RPMI8226 (cell line): ENCODE measurements at regions not wholly inside any gene's neighbourhood (a gene's known extent, or its start where the extent isn't known, plus 50 kb on each side); places are given as distances from the start of the nearest gene placed in this dataset.
"Not testable (repeated sequence)": the region's sequence is repeated elsewhere in the genome, so short reads cannot be mapped to it uniquely, and the experiment has no call there.

ENCODE experiments used
- DNase-seq: peaks from one replicate; pipeline ENCODE4 v3.0.0-alpha.2; 2015

- DNase-seq: no peak
These were observed 55.9 kb downstream of the BAMBI start for GRCh38 chr10:28733245-28733644.

GRCh38 chr10:28733647-28734046 lies 56.3 kb downstream of the BAMBI start:
- DNase-seq: no peak

- peak; percentile 38 for DNase-seq
These were observed 57.8 kb downstream of the BAMBI start for GRCh38 chr10:28734938-28735759.

- no peak for DNase-seq
These were observed 59.8 kb downstream of the BAMBI start for GRCh38 chr10:28737096-28737495.

- no peak for DNase-seq
These were observed 60.9 kb downstream of the BAMBI start for GRCh38 chr10:28738200-28738599.

GRCh38 chr10:28743576-28743975 lies 66.3 kb downstream of the BAMBI start:
- no peak for DNase-seq

GRCh38 chr10:28744069-28744768 lies 66.9 kb downstream of the BAMBI start:
- no peak for DNase-seq

GRCh38 chr10:28754930-28755718 lies 77.8 kb downstream of the BAMBI start:
- no peak for DNase-seq

GRCh38 chr10:28761084-28761846 lies 83.9 kb downstream of the BAMBI start:
- no peak for DNase-seq

GRCh38 chr10:28763471-28764170 lies 86.3 kb downstream of the BAMBI start:
- DNase-seq: no peak

- no peak for DNase-seq
These were observed 88.3 kb downstream of the BAMBI start for GRCh38 chr10:28765641-28766040.

- DNase-seq: no peak
These were observed 90.9 kb downstream of the BAMBI start for GRCh38 chr10:28768227-28768626.

- peak; percentile 26 for DNase-seq
These were observed 91.8 kb downstream of the BAMBI start for GRCh38 chr10:28769091-28769604.

GRCh38 chr10:28771580-28772090 lies 94.3 kb downstream of the BAMBI start:
- not testable (repeated sequence) for DNase-seq

GRCh38 chr10:28774051-28774995 lies 97.0 kb downstream of the BAMBI start:
- no peak for DNase-seq

GRCh38 chr10:28775773-28776172 lies 98.5 kb downstream of the BAMBI start:
- no peak for DNase-seq

- no peak for DNase-seq
These were observed 99.2 kb downstream of the BAMBI start for GRCh38 chr10:28776519-28776918.

GRCh38 chr10:28777911-28778310 lies 100.6 kb downstream of the BAMBI start:
- no peak for DNase-seq

GRCh38 chr10:28778524-28778923 lies 101.2 kb downstream of the BAMBI start:
- no peak for DNase-seq

- DNase-seq: no peak
These were observed 104.0 kb downstream of the BAMBI start for GRCh38 chr10:28781296-28781695.
